ENCODE measurements at regions not wholly inside any gene's neighbourhood (a gene's known extent, or its start where the extent isn't known, plus 50 kb on each side); places are given as distances from the start of the nearest gene placed in this dataset.

GRCh38 chr12:24738441-24738840, 210.5 kb downstream of the BCAT1 start:
- H3K4me1 Mint-ChIP-seq = peaks cover 26% of the 10 kb centered on the region

GRCh38 chr12:24731596-24731995, 217.3 kb downstream of the BCAT1 start:
- no peak for DNase-seq (ENCODE audit: low spot score in 2 of 2)
- Mint-ChIP-seq H3K36me3 (no peaks in the 10 kb centered on the region), H3K4me1 (peaks cover 14% of the 10 kb centered on the region), H3K9me3 (no peaks in the 10 kb centered on the region), H3K27ac (no peak overlapping the region), H3K4me3 (no peak overlapping the region)
- no peak for ATAC-seq

More at GRCh38 chr12:24738441-24738840, 210.5 kb downstream of the BCAT1 start:
- Mint-ChIP-seq H3K4me3 (no peak overlapping the region), H3K36me3 (no peaks in the 10 kb centered on the region), H3K9me3 (no peaks in the 10 kb centered on the region), H3K27ac (no peak overlapping the region)
- ATAC-seq (no peak), DNase-seq (ENCODE audit: low spot score in 2 of 2) (no peak)

- peak overlapping the region; percentile 85 for H3K27ac Mint-ChIP-seq
- ATAC-seq (peak; percentile 92), DNase-seq (ENCODE audit: low spot score in 2 of 2) (no peak)
- H3K4me3 Mint-ChIP-seq = peak overlapping the region; percentile 47
- peaks cover 1% of the 10 kb centered on the region for H3K9me3 Mint-ChIP-seq
- H3K36me3 Mint-ChIP-seq = no peaks in the 10 kb centered on the region
- peaks cover 17% of the 10 kb centered on the region for H3K4me1 Mint-ChIP-seq
Observed at GRCh38 chr12:24730489-24730896, 218.4 kb downstream of the BCAT1 start.

GRCh38 chr12:24728826-24729225, 220.1 kb downstream of the BCAT1 start:
- ATAC-seq (no peak), DNase-seq (ENCODE audit: low spot score in 2 of 2) (no peak)
- H3K9me3 Mint-ChIP-seq = peaks cover 2% of the 10 kb centered on the region
- H3K27ac Mint-ChIP-seq = no peak overlapping the region
- H3K36me3 Mint-ChIP-seq = no peaks in the 10 kb centered on the region
- peaks cover 34% of the 10 kb centered on the region for H3K4me1 Mint-ChIP-seq
- no peak overlapping the region for H3K4me3 Mint-ChIP-seq

GRCh38 chr12:24728366-24728765, 220.5 kb downstream of the BCAT1 start:
- DNase-seq (ENCODE audit: low spot score in 2 of 2) = no peak
- no peaks in the 10 kb centered on the region for H3K36me3 Mint-ChIP-seq
- H3K9me3 Mint-ChIP-seq = peaks cover 2% of the 10 kb centered on the region
- H3K4me3 Mint-ChIP-seq = no peak overlapping the region
- no peak for ATAC-seq
- H3K27ac Mint-ChIP-seq = no peak overlapping the region
- peaks cover 36% of the 10 kb centered on the region for H3K4me1 Mint-ChIP-seq

GRCh38 chr12:24725616-24726015, 223.3 kb downstream of the BCAT1 start:
- ATAC-seq (no peak), DNase-seq (ENCODE audit: low spot score in 2 of 2) (no peak)
- H3K27ac Mint-ChIP-seq = peak overlapping the region; percentile 79
- no peaks in the 10 kb centered on the region for H3K36me3 Mint-ChIP-seq
- peaks cover 34% of the 10 kb centered on the region for H3K4me1 Mint-ChIP-seq
- no peak overlapping the region for H3K4me3 Mint-ChIP-seq
- H3K9me3 Mint-ChIP-seq = peaks cover 5% of the 10 kb centered on the region

GRCh38 chr12:24724814-24725213, 224.1 kb downstream of the BCAT1 start:
- peaks cover 8% of the 10 kb centered on the region for H3K9me3 Mint-ChIP-seq
- DNase-seq (ENCODE audit: low spot score in 2 of 2) = no peak

GRCh38 chr12:24723759-24724158, 225.1 kb downstream of the BCAT1 start:
- H3K27ac Mint-ChIP-seq = peak overlapping the region; percentile 79
- H3K9me3 Mint-ChIP-seq = peaks cover 8% of the 10 kb centered on the region
- ATAC-seq (no peak), DNase-seq (ENCODE audit: low spot score in 2 of 2) (no peak)
- H3K36me3 Mint-ChIP-seq = no peaks in the 10 kb centered on the region
- no peak overlapping the region for H3K4me3 Mint-ChIP-seq
- H3K4me1 Mint-ChIP-seq = peaks cover 40% of the 10 kb centered on the region

More at GRCh38 chr12:24724814-24725213, 224.1 kb downstream of the BCAT1 start:
- no peaks in the 10 kb centered on the region for H3K36me3 Mint-ChIP-seq
- H3K4me3 Mint-ChIP-seq = no peak overlapping the region
- H3K27ac Mint-ChIP-seq = peak overlapping the region; percentile 79
- H3K4me1 Mint-ChIP-seq = peaks cover 34% of the 10 kb centered on the region
- peak; percentile 90 for ATAC-seq

- Mint-ChIP-seq H3K4me3 (no peak overlapping the region), H3K27ac (peak overlapping the region; percentile 83), H3K36me3 (no peaks in the 10 kb centered on the region), H3K9me3 (peaks cover 8% of the 10 kb centered on the region), H3K4me1 (peaks cover 51% of the 10 kb centered on the region)
- ATAC-seq (no peak), DNase-seq (ENCODE audit: low spot score in 2 of 2) (no peak)
Observed at GRCh38 chr12:24721191-24721590, 227.7 kb downstream of the BCAT1 start.

- H3K4me1 Mint-ChIP-seq = peaks cover 36% of the 10 kb centered on the region
- H3K9me3 Mint-ChIP-seq = peaks cover 6% of the 10 kb centered on the region
- H3K27ac Mint-ChIP-seq = peak overlapping the region; percentile 83
- no peaks in the 10 kb centered on the region for H3K36me3 Mint-ChIP-seq
- DNase-seq (ENCODE audit: low spot score in 2 of 2) (peak; percentile 43 to 87), ATAC-seq (peak; percentile 99)
- H3K4me3 Mint-ChIP-seq = peak overlapping the region; percentile 33
Observed at GRCh38 chr12:24719293-24719721, 229.6 kb downstream of the BCAT1 start.

- H3K36me3 Mint-ChIP-seq = no peaks in the 10 kb centered on the region
- peaks cover 6% of the 10 kb centered on the region for H3K9me3 Mint-ChIP-seq
- no peak for DNase-seq (ENCODE audit: low spot score in 2 of 2)
- ATAC-seq = no peak
- peaks cover 29% of the 10 kb centered on the region for H3K4me1 Mint-ChIP-seq
- H3K4me3 Mint-ChIP-seq = peak overlapping the region; percentile 33
- H3K27ac Mint-ChIP-seq = peak overlapping the region; percentile 83
Observed at GRCh38 chr12:24718617-24719016, 230.3 kb downstream of the BCAT1 start.

- DNase-seq (ENCODE audit: low spot score in 2 of 2) = no peak
- no peaks in the 10 kb centered on the region for H3K9me3 Mint-ChIP-seq
- no peak overlapping the region for H3K4me3 Mint-ChIP-seq
- H3K27ac Mint-ChIP-seq = no peak overlapping the region
- ATAC-seq = no peak
- peaks cover 16% of the 10 kb centered on the region for H3K4me1 Mint-ChIP-seq
- H3K36me3 Mint-ChIP-seq = no peaks in the 10 kb centered on the region
Observed at GRCh38 chr12:24714237-24714636, 234.7 kb downstream of the BCAT1 start.

- H3K36me3 Mint-ChIP-seq = no peaks in the 10 kb centered on the region
- no peak overlapping the region for H3K27ac Mint-ChIP-seq
- DNase-seq (ENCODE audit: low spot score in 2 of 2) (no peak), ATAC-seq (no peak)
- no peaks in the 10 kb centered on the region for H3K9me3 Mint-ChIP-seq
- H3K4me1 Mint-ChIP-seq = no peaks in the 10 kb centered on the region
- H3K4me3 Mint-ChIP-seq = no peak overlapping the region
Observed at GRCh38 chr12:24711056-24712008, 237.6 kb downstream of the BCAT1 start.

- Mint-ChIP-seq H3K9me3 (peaks cover 3% of the 10 kb centered on the region), H3K36me3 (no peaks in the 10 kb centered on the region), H3K4me1 (peaks cover 11% of the 10 kb centered on the region), H3K4me3 (no peak overlapping the region), H3K27ac (no peak overlapping the region)
- ATAC-seq (peak; percentile 72), DNase-seq (ENCODE audit: low spot score in 2 of 2) (no peak)
Observed at GRCh38 chr12:24709216-24709615, 239.7 kb downstream of the BCAT1 start.

- H3K9me3 Mint-ChIP-seq = peaks cover 3% of the 10 kb centered on the region
- H3K27ac Mint-ChIP-seq = no peak overlapping the region
- peaks cover 16% of the 10 kb centered on the region for H3K4me1 Mint-ChIP-seq
- no peak overlapping the region for H3K4me3 Mint-ChIP-seq
- no peak for DNase-seq (ENCODE audit: low spot score in 2 of 2)
- no peaks in the 10 kb centered on the region for H3K36me3 Mint-ChIP-seq
- ATAC-seq = no peak
Observed at GRCh38 chr12:24708718-24709117, 240.2 kb downstream of the BCAT1 start.

GRCh38 chr12:24708043-24708442, 240.9 kb downstream of the BCAT1 start:
- ATAC-seq (peak; percentile 82), DNase-seq (ENCODE audit: low spot score in 2 of 2) (no peak)
- Mint-ChIP-seq H3K4me3 (no peak overlapping the region), H3K9me3 (peaks cover 3% of the 10 kb centered on the region), H3K27ac (no peak overlapping the region), H3K4me1 (peaks cover 17% of the 10 kb centered on the region), H3K36me3 (no peaks in the 10 kb centered on the region)

Data from stimulated activated effector memory CD8-positive, alpha-beta T cell treated with anti-CD3 and anti-CD28 coated beads, Interleukin-12 subunit alpha, Interleukin-12 subunit beta, amount 100 ng/mL, for 72 hours (primary cell).